ENCODE measurements at regions not wholly inside any gene's neighbourhood (a gene's known extent, or its start where the extent isn't known, plus 50 kb on each side); places are given as distances from the start of the nearest gene placed in this dataset.

DNA sequence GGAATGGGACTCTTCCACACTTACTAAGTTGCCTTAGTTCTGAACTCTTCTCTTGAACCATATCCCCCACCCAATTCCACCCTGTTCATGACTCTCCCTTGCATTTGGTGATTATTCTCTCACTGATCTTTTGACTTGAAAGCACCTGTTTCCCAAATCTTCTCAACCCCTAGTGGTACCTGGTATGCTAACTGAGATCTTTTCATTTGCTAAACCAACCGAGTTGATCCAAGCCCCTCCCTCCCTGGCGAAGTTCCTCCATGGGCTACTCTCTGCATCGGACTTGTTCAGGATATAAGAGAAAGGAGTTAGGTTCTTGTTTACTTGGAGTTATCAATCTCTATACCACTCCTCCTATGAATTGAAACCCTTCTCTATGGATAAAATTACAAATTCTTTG is 593.5 kb downstream of the BCL11A start:
- H3K4me3 ChIP-seq, result no peak overlapping the region
- DNase-seq, result no peak
- WGBS, 2 donors (ENCODE audit: low coverage in 1 of 2), result 72 to 78% methylated on average over 3 of the region's 3 CpGs
- intact Hi-C loops (cut with DNase I; ENCODE audit: low total_unique reads), result no loop called here
- in situ Hi-C loops (cut with MboI; ENCODE audit: low pct_ligation_motif_present in 1 of 4, low pct_unique_long_range_greater_than_20kb in 1 of 4, low sequenced_read_pairs in 3 of 4), result no loop called here
- H3K36me3 ChIP-seq, result no peaks in the 10 kb centered on the region
- TF ChIP-seq EP300 (IDR thresholded peaks at IDR 0.05; ENCODE audit: low read depth), result no peak
- TF ChIP-seq POLR2AphosphoS5 (IDR thresholded peaks at IDR 0.05), result no peak
- TF ChIP-seq, protein P1, sequence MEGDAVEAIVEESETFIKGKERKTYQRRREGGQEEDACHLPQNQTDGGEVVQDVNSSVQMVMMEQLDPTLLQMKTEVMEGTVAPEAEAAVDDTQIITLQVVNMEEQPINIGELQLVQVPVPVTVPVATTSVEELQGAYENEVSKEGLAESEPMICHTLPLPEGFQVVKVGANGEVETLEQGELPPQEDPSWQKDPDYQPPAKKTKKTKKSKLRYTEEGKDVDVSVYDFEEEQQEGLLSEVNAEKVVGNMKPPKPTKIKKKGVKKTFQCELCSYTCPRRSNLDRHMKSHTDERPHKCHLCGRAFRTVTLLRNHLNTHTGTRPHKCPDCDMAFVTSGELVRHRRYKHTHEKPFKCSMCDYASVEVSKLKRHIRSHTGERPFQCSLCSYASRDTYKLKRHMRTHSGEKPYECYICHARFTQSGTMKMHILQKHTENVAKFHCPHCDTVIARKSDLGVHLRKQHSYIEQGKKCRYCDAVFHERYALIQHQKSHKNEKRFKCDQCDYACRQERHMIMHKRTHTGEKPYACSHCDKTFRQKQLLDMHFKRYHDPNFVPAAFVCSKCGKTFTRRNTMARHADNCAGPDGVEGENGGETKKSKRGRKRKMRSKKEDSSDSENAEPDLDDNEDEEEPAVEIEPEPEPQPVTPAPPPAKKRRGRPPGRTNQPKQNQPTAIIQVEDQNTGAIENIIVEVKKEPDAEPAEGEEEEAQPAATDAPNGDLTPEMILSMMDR (IDR thresholded peaks at IDR 0.05), result no peak
- TF ChIP-seq POLR2A (IDR thresholded peaks at IDR 0.05), result no peak
- H3K27me3 ChIP-seq, result no peaks in the 10 kb centered on the region
- no peaks in the 10 kb centered on the region for H3K9me3 ChIP-seq
- H3K4me1 ChIP-seq, result no peaks in the 10 kb centered on the region
- H3K27ac ChIP-seq, result no peak overlapping the region

DNA sequence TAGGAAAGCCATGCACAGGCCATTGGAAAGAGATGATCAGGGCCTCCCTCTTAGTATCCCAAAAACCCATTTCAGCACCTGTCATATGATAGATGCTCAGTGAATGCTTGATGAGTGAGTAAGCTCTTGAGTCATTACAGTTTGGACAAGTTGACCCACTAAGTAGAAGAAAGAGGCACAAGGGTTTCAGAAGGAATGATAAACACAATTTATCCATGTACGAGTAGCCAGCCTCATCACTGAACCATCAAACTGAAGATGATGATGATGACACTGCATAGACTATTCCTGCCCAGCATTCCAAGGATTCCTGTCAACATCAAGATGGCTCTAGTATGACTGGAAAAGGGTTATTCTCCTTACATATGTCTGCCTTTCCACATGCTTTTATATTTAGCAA is 596.0 kb downstream of the BCL11A start:
- intact Hi-C loops (cut with DNase I; ENCODE audit: low total_unique reads) (no loop called here), in situ Hi-C loops (cut with MboI; ENCODE audit: low pct_ligation_motif_present in 1 of 4, low pct_unique_long_range_greater_than_20kb in 1 of 4, low sequenced_read_pairs in 3 of 4) (no loop called here)
- Histone ChIP-seq H3K4me3 (no peak overlapping the region), H3K27me3 (no peaks in the 10 kb centered on the region), H3K4me1 (no peaks in the 10 kb centered on the region), H3K27ac (no peak overlapping the region), H3K36me3 (no peaks in the 10 kb centered on the region), H3K9me3 (no peaks in the 10 kb centered on the region)
- DNase-seq, result no peak
- TF ChIP-seq, protein P1 (IDR thresholded peaks at IDR 0.05), result no peak
- TF ChIP-seq POLR2A (IDR thresholded peaks at IDR 0.05) (no peak), POLR2AphosphoS5 (IDR thresholded peaks at IDR 0.05) (no peak), EP300 (IDR thresholded peaks at IDR 0.05; ENCODE audit: low read depth) (no peak)
- 64 to 100% methylated on average over 1 of the region's 1 CpG for WGBS, 2 donors (ENCODE audit: low coverage in 1 of 2)

- Histone ChIP-seq H3K9me3 (no peaks in the 10 kb centered on the region), H3K4me1 (no peaks in the 10 kb centered on the region), H3K4me3 (no peak overlapping the region), H3K27ac (no peak overlapping the region), H3K36me3 (no peaks in the 10 kb centered on the region), H3K27me3 (no peaks in the 10 kb centered on the region)
- no peak for DNase-seq
- intact Hi-C loops (cut with DNase I; ENCODE audit: low total_unique reads), result no loop called here
- in situ Hi-C loops (cut with MboI; ENCODE audit: low pct_ligation_motif_present in 1 of 4, low pct_unique_long_range_greater_than_20kb in 1 of 4, low sequenced_read_pairs in 3 of 4), result no loop called here
- 81 to 86% methylated on average over 4 of the region's 4 CpGs for WGBS, 2 donors (ENCODE audit: low coverage in 1 of 2)
- no peak for TF ChIP-seq POLR2A (IDR thresholded peaks at IDR 0.05)
- no peak for TF ChIP-seq POLR2AphosphoS5 (IDR thresholded peaks at IDR 0.05)
- no peak for TF ChIP-seq EP300 (IDR thresholded peaks at IDR 0.05; ENCODE audit: low read depth)
- TF ChIP-seq, protein P1 (IDR thresholded peaks at IDR 0.05), result no peak
These were observed 596.5 kb downstream of the BCL11A start for GRCh38 chr2:59956981-59957380.

DNA sequence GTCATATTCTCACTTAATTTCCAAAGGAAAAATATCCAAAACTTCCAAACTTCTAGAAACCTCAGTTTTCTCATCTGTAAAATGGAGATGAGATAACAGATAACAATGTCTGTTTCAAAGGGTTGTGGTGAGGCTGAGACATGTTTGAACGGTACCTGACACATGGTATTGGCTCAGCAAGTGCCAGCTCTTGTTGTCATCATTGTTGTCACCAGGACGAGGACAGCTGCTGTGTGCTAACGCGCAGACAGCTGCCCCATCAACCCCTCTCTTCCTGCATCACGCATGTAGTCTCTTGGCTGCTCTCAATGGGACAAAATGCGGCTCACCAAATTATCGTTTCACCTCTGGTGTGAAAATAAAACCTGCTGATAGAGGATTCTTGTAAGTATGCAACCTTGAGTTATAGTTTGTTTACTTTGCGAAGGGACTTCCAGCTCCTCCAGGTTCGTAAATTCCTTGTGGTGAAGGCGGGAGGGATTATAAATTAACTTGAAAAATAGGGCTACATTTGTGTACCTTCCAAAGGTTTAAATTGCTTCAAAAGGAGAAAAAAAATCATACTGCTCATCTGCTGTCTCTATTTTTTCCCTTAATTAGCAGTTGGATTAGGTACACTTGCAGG is 605.4 kb downstream of the BCL11A start:
- Histone ChIP-seq H3K36me3 (no peaks in the 10 kb centered on the region), H3K27me3 (no peaks in the 10 kb centered on the region), H3K27ac (no peak overlapping the region), H3K4me3 (no peak overlapping the region), H3K9me3 (no peaks in the 10 kb centered on the region), H3K4me1 (peaks cover 0 to 12% (median 6%) of the 10 kb centered on the region in 4 donors)
- TF ChIP-seq POLR2AphosphoS5 (IDR thresholded peaks at IDR 0.05) (no peak), EP300 (IDR thresholded peaks at IDR 0.05; ENCODE audit: low read depth) (no peak), POLR2A (IDR thresholded peaks at IDR 0.05) (no peak)
- TF ChIP-seq, protein P1 (IDR thresholded peaks at IDR 0.05), result no peak
- in situ Hi-C loops (cut with MboI; ENCODE audit: low pct_ligation_motif_present in 1 of 4, low pct_unique_long_range_greater_than_20kb in 1 of 4, low sequenced_read_pairs in 3 of 4) (no loop called here), intact Hi-C loops (cut with DNase I; ENCODE audit: low total_unique reads) (no loop called here)
- WGBS, 2 donors (ENCODE audit: low coverage in 1 of 2), result 45 to 47% methylated on average over 6 to 10 of the region's 10 CpGs
- DNase-seq, result no peak

Data from transverse colon (tissue), 4 donors.